Prostate gland (tissue), 2 donors: ENCODE measurements at regions not wholly inside any gene's neighbourhood (a gene's known extent, or its start where the extent isn't known, plus 50 kb on each side); places are given as distances from the start of the nearest gene placed in this dataset.

Source experiments
- DNase-seq: peaks from one replicate; pipeline ENCODE4 v3.0.0-alpha.2; 2019; ENCODE audit warnings: low spot score
- H3K27ac ChIP-seq, 2 donors: fragments of 200-600 bp; sonication (generic); 2 replicates each; pipeline ENCODE4 v1.5.1; 2017 to 2019
- H3K27me3 ChIP-seq: fragments of 200-600 bp; sonication (generic); replicated peaks from 2 replicates; pipeline ENCODE4 v1.5.1; 2019; ENCODE audit not compliant: insufficient read depth
- H3K36me3 ChIP-seq, 2 donors: fragments of 200-600 bp; sonication (generic); 1 replicate in 1 of 2; 2 replicates in 1 of 2; pipeline versions ENCODE4 v1.5.1 to v1.8.1; 2017 to 2019
- H3K4me1 ChIP-seq: fragments of 200-600 bp; sonication (generic); replicated peaks from 2 replicates; pipeline ENCODE4 v1.5.1; 2019
- H3K4me3 ChIP-seq, 2 donors: fragments of 200-600 bp; sonication (generic); 2 replicates each; pipeline ENCODE4 v1.5.1; 2017 to 2019
- H3K9me3 ChIP-seq: fragments of 200-600 bp; sonication (generic); 2 replicates; pipeline ENCODE4 v1.5.1; 2017
- POLR2A ChIP-seq: fragments of 450-650 bp; IDR thresholded peaks from one replicate; pipeline ENCODE4 v1.6.1; 2016; ENCODE audit warnings: antibody characterized with exemption, mild to moderate bottlenecking
- POLR2AphosphoS5 ChIP-seq: sonication (generic); formaldehyde crosslinking; IDR thresholded peaks from one replicate; pipeline ENCODE4 v1.6.1; 2017; ENCODE audit warnings: antibody characterized with exemption
- whole genome bisulfite sequencing: methylation state at CpG from one replicate; pipeline ENCODE4 v1.1.5; 2018; 5-methylcytosine and 5-hydroxymethylcytosine counted together
- intact Hi-C: fragments of 100-400 bp; cut with DNase I; formaldehyde crosslinking; loops from one replicate; pipeline ENCODE4 v1.14.2; 2022
- TF ChIP-seq, protein P1 (sequence below), 4 experiments: fragments of 200-600 bp in 2 of 4; fragments of 450-650 bp in 2 of 4; sonication (generic) in 2 of 4; IDR thresholded peaks; 1 replicate in 3 of 4; 2 replicates in 1 of 4; pipeline ENCODE4 v1.5.1; 2016 to 2019; ENCODE audit warnings: antibody characterized with exemption in 4 of 4, mild to moderate bottlenecking in 2 of 4, moderate library complexity in 2 of 4

DNA sequence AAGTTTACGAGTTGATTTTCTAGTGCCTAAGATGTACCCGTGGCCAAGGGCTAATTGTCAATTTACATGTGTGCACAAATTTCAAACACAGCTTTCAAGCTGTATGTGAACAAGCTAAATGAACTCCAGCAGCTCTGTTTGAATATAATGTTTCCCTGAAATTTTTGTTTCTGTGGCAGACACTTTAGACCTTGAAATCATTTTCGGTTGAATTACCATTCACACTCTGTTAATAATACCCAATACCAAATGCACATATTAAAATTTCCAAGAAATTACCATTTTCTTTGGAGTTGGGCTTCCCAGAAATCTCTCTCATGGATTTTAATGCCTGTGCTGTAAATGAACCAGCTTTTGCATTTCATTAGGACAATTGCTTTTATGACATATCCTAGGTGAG is 506.1 kb upstream of the ID4 start:
- H3K9me3 ChIP-seq: no peaks in the 10 kb centered on the region
- no peaks in the 10 kb centered on the region for H3K4me1 ChIP-seq
- no peak for DNase-seq
- no peaks in the 10 kb centered on the region for H3K36me3 ChIP-seq
- no peak for TF ChIP-seq POLR2A
- no peaks in the 10 kb centered on the region for H3K27me3 ChIP-seq
- intact Hi-C loops: no loop called here
- H3K4me3 ChIP-seq: no peak overlapping the region
- no peak overlapping the region for H3K27ac ChIP-seq
- WGBS: 63% methylated on average over 3 of the region's 3 CpGs

DNA sequence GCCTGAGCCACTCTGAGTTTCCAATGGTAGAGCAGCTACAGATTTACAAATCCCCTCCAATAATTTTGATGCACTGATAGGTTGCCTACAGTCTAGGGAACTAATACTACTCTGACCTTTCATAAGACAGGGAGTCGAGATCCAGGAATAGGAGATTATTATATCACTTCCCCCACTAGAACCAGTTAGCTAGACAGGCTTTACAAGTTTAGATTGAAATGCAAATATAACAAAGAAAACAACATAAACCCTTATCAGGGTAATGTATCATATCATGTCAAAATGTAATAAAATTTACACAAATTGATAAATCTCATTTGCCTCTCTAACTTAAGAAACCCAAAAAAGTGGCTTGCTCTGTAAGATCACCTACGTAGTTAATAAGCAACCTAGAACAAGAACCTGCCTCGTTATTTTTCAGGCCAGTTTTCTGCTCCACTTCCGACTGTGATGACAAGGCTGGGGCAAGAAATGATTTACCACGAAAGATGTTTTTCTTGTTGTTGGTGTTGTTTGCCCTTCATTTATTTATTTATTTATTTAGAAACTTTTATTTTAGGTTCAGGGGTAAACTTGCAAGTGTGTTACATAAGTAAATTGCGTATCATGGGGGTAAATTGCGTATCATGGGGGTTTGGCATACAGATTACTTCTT is 504.2 kb upstream of the ID4 start:
- intact Hi-C loops: no loop called here
- H3K36me3 ChIP-seq: no peaks in the 10 kb centered on the region
- DNase-seq: no peak
- H3K4me3 ChIP-seq: no peak overlapping the region
- TF ChIP-seq POLR2AphosphoS5: peak; percentile 14
- TF ChIP-seq, protein P1, sequence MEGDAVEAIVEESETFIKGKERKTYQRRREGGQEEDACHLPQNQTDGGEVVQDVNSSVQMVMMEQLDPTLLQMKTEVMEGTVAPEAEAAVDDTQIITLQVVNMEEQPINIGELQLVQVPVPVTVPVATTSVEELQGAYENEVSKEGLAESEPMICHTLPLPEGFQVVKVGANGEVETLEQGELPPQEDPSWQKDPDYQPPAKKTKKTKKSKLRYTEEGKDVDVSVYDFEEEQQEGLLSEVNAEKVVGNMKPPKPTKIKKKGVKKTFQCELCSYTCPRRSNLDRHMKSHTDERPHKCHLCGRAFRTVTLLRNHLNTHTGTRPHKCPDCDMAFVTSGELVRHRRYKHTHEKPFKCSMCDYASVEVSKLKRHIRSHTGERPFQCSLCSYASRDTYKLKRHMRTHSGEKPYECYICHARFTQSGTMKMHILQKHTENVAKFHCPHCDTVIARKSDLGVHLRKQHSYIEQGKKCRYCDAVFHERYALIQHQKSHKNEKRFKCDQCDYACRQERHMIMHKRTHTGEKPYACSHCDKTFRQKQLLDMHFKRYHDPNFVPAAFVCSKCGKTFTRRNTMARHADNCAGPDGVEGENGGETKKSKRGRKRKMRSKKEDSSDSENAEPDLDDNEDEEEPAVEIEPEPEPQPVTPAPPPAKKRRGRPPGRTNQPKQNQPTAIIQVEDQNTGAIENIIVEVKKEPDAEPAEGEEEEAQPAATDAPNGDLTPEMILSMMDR (IDR thresholded peaks at IDR 0.05): no peak
- H3K4me1 ChIP-seq: no peaks in the 10 kb centered on the region
- H3K9me3 ChIP-seq: no peaks in the 10 kb centered on the region
- WGBS: 75% methylated on average over 7 of the region's 7 CpGs
- H3K27me3 ChIP-seq: no peaks in the 10 kb centered on the region
- no peak overlapping the region for H3K27ac ChIP-seq

DNA sequence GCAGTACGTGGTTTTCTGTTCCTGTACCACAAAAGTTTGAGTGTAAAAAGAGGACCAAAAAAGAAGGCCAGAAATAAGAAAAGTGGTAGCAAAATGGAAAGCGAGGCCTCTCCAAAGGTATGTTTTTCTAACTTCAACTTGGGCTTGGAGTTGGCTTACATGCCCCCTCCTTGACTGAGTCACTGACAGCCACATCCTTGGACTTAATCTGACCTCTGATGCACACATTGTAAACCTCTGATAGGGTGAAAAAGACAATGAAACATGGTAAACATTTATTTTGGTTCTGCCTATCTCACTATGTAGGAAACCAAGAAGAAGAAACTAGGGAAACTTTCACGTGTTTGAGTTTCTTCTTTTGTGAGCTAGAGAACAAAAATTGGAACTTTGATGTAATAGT is 503.2 kb upstream of the ID4 start:
- 78% methylated on average over 3 of the region's 3 CpGs for WGBS
- Histone ChIP-seq H3K27me3 (no peaks in the 10 kb centered on the region), H3K4me1 (no peaks in the 10 kb centered on the region), H3K36me3 (no peaks in the 10 kb centered on the region), H3K9me3 (no peaks in the 10 kb centered on the region), H3K27ac (no peak overlapping the region), H3K4me3 (no peak overlapping the region)
- no peak for TF ChIP-seq POLR2AphosphoS5
- no peak for TF ChIP-seq POLR2A
- TF ChIP-seq, protein P1 (IDR thresholded peaks at IDR 0.05): no peak
- intact Hi-C loops: no loop called here
- DNase-seq: no peak

DNA sequence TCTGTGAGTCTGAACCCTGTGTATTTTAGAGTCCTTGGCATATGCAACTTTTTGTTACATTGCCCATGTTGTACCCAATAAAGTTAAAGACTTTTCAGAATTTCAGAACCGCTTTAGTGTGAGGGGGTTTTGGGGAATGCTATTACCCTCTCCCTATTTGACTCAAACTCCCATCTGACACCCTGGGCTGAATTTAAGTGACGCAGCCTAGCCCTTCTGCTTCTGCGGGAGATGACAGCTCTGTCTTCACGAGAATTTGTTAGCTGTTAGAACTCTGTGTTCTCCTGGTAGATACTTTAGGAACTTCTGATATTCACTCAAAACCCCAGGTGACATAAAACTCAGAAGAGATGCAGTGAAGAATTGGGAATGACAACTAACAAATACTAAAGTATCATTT is 500.6 kb upstream of the ID4 start:
- DNase-seq: no peak
- TF ChIP-seq, protein P1 (IDR thresholded peaks at IDR 0.05): no peak
- no peak for TF ChIP-seq POLR2A
- TF ChIP-seq POLR2AphosphoS5: no peak

DNA sequence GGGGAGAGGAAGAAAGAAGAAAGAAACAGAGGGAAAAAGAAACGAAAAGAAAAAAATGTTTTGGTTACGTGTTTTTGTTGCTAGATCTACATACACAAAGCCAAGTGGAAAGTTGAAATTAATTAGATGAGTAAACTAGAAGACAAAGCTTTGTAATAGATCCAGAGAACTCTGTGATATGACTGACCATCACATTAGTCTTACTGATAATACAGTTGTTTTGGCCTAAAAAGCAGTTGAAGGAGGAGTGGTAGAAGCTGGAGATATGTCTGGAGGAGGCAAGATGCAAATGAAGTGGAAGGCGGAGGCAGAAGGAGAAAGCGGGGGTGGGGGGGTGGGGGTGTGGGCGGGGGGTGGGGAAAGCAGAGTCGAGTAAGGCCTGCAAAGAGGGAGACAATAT is 500.1 kb upstream of the ID4 start:
- no peak for DNase-seq
- TF ChIP-seq, protein P1 (IDR thresholded peaks at IDR 0.05): no peak
- TF ChIP-seq POLR2AphosphoS5 (no peak), POLR2A (no peak)
- H3K27me3 ChIP-seq: no peaks in the 10 kb centered on the region
- intact Hi-C loops: no loop called here
- H3K9me3 ChIP-seq: no peaks in the 10 kb centered on the region
- WGBS: 88% methylated on average over 5 of the region's 6 CpGs
- H3K4me1 ChIP-seq: no peaks in the 10 kb centered on the region
- no peaks in the 10 kb centered on the region for H3K36me3 ChIP-seq
- no peak overlapping the region for H3K4me3 ChIP-seq
- no peak overlapping the region for H3K27ac ChIP-seq

More for the DNA sequence above, 500.6 kb upstream of the ID4 start:
- WGBS: 87% methylated on average over 4 of the region's 4 CpGs
- Histone ChIP-seq H3K27ac (no peak overlapping the region), H3K27me3 (no peaks in the 10 kb centered on the region), H3K4me1 (no peaks in the 10 kb centered on the region), H3K36me3 (no peaks in the 10 kb centered on the region), H3K4me3 (no peak overlapping the region), H3K9me3 (no peaks in the 10 kb centered on the region)
- intact Hi-C loops: no loop called here
